ENCODE measurements at regions not wholly inside any gene's neighbourhood (a gene's known extent, or its start where the extent isn't known, plus 50 kb on each side); places are given as distances from the start of the nearest gene placed in this dataset.

DNA sequence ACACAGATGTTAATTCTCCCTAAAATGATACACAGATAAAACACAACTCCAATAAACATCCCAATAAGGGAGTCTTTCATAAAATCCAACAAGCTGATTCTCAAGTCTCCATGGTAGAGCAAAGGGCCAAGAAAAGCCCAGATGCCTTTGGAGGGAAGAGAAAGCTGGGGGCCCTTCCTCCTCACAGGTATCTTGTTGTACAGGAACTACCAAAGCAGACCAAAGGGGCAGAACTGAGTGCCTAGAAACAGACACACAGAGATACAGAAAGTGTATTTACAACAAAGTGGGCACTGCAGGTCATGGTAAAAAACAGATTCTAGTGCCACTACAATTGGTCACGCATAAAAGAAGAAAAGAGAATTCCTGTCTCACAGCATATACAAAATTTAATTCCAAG is 87.2 kb upstream of the NSMCE3 start:
- no peak for DNase-seq

DNA sequence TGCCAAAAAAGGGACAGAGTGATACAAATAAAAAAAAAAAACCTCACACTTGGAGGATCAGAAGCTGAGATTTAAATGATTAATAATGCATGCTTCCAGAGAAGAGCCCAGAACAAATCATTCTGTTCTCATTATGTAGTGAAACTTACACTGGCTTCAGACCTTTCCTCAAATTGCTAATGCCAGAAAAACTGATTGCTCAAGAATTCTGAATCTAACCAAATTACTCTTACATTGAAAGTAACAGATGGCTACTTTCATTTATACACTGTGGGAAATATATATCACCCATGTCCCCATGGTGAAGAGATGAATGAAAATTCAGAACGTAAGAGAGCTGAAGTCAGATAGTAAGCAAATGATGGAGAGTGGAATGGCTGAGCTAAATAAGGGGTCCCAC is 85.9 kb upstream of the NSMCE3 start:
- DNase-seq, result no peak

DNA sequence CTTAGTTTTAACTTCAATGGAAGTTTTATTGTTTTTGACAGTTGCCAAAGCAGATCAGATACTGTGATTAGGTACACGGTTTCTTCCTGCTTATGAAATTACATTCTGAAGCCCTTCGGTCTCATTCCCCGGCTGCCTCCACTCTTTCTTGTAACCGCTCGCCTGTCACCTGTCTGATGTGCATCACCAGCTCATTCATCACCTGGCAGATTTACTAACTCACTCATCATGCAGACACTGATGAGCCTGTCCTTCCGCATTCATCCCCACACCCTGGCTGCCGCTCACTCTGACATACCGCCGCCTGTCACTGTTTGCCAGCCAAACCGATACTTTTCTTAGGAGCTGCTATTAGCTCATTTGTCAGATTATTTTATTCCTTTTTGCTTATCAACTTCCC is 82.8 kb upstream of the NSMCE3 start:
- DNase-seq, result no peak

DNA sequence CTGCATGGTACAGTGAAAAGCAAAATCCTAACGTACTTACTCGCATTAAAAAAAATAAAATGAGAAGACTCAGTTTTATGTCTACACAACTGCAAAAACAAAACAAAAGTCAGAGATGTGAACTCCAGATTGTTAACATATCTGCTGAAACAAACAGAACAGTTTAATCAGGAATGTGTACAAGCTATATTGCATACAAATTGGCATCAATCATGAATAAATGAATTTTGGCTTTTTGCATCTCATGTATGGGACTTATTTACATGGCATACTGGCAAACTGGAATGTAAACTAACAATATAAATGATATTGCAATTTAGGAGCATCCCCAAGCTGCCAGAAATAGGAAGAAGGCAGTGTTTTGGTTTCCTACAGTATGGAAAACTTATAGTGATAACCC is 79.6 kb upstream of the NSMCE3 start:
- no peak for DNase-seq

DNA sequence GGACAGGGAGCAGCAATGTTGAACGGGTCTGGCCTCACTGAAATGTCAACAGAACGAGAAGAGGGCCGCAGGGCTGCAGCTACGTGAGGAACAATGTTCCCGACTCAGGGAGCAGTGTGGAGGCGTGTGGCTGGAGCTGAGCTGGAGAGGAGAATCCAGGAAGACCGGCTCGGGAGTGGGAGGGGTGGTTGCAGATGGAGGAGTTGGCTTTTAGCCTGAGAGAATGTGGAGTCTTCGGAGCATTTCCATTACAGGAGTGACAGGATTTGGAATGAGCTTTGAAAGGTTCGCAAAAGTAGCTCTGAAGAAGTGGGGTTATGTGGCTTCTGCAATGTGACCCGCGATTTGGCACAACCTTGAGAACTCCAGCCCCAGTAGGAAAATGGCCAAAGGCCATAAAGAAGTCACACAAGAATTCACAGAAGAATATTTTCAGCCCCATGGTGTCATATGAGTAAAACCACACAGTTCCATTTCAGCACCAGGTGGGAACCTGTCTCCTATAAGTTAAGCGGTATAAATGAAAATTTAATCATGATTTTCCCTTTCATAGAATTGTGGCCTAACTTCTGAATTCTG is 78.8 kb upstream of the NSMCE3 start:
- no peak for DNase-seq

DNA sequence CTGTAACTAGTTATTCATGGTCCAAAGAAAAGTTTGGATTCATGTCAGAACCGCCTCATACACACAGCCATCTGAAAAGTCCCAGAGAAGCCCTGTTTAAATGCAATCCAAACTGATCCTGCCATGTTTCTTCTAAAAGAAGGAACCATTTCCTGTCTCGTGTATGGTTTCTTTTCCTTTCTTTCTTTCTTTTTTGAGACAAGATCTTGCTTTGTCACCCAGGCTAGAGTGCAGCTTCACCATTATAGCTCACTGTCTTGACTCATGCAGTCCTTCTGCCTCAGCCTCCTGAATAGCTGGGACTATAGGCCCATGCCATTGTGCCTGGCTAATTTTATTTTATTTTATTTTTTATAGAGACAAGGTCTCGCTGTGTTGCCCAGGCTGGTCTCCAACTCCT is 77.4 kb upstream of the NSMCE3 start:
- DNase-seq, result no peak

DNA sequence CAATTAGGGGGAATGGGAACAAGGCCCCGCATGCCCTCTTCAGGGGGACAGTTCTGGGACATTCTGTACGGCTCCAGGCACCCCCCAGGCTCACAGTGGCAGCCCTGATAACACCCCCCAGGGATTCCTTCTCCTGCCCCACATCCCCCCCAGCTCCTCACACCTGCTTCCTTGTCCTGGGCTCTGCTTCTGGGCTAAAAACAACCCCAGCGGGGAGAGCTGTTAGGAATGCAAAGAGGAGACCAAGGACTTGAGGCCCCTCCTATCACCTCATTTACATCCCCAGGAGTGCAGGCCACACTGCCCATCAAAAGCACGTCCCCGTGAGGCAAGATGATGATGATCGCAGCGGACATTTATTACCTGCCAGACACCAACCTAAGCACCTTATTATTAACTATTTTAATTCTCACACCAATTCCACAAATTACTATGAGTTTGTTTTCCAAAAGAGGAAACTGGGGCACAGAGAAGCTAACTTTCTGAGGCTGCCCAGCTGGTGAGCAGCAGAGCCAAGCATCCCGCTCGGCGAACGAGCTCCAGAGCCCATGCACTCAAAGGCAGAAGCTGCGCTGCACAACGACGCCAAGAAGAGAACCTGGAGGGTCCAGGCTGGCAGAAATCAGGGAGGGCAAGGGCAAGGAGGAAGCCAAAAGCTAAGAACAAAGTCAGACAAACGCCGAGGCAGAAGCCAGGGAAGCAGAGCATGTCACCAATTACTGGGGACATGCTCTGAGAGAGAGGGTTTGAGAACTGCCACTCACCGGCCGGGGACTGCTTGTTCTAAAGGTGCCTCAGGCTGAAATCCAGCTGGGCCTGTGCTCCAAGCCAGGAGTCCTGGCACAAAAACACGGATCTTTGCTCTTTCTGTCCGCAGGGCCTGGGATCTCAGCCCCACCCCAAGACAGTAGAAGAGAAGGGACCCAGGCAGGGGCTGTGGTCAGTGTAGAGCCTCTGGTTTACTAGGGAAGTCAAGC is 76.2 kb upstream of the NSMCE3 start:
- no peak for DNase-seq

DNA sequence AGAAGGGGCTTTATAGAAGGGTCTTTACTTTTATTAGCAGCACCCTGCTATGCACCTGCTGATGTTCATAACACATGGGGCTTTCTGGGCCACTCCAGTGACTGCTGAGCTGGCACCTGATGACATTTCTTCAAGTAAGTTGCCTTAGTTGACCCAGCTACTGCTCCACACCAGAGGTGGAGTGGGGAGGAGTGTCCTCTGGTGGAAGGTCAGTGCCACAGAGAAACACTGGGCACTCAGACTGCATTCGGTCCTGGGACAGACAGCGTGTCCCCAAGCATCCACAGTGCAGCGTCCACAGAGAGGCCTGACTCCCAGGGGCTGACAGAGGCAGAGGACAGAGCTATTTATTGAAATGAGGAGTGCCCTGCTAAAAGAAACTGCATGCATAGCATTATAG is 74.9 kb upstream of the NSMCE3 start:
- no peak for DNase-seq

DNA sequence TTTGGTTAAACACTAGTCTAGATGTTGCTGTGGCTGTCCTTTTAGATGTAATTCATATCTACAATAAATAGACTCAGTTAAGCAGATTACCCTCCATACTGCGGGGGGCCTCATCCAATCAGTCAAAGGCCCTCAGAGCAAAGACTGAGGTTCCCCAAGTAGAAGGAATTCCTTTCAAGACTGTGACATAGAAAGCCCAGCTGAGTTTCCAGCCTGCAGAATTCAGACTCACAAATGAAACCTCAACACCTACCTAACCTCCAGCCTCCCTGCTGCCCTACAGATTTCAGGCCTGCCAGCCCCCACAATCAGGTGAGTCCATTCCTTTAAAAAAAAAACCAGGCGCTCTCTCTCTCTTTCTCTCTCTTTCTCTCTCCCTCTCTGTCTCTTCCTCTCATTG is 73.6 kb upstream of the NSMCE3 start:
- DNase-seq, result no peak

DNA sequence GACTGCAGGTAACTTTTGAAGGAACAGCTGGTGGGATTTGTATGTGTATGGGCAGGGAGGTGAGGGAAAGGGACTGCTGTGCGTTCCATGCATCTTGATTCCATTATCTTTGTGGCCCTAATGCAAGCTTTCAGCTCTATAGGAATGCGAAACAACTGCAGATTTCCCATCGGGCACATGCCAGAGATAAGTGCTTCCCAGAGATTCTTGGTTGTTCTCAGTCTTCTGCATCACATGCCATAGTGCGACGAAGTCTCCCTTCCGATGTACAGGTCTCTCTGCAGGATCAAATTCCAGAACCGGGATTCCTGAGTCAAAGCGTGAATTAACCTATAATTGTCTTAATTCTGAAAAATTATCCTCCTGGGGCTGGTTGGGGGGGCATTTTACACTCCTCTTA is 72.6 kb upstream of the NSMCE3 start:
- no peak for DNase-seq

DNA sequence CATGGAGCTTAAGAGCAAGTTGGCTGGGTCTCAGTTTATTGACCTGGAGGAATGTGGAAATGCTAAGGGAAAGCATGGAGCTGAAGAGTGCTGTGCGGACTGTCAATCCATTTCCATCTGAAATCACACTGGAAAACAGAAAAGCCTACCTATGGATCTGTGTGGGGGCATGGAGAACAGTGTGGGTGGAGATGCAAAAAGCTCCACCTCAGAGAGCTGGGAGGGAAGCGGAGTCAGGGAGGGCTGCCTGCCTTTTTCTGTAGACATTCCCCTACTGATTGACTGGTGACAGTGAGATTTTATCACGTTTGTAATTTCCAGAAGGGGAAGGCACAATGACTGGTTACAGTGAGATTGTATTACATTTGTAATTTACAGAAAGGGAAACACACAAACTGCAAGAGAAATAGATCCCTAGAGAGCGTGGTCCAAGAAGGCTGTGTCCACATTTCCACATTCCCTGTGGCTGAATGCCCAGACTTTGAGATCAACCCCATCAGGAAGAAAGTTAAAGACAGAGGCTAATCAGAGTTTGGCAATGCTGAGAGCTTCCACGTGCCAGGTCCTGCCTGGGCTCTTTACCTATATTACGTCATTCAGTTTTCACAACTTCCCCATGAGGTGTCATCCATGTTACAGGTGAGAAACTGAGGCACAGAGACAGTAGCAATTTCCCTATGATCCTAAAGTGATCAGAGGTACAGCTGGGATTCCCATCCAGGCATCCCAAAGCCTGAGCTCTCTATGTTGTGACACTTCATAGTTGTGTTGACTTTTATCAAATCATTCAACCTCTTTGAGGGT is 67.7 kb upstream of the NSMCE3 start:
- no peak for DNase-seq

DNA sequence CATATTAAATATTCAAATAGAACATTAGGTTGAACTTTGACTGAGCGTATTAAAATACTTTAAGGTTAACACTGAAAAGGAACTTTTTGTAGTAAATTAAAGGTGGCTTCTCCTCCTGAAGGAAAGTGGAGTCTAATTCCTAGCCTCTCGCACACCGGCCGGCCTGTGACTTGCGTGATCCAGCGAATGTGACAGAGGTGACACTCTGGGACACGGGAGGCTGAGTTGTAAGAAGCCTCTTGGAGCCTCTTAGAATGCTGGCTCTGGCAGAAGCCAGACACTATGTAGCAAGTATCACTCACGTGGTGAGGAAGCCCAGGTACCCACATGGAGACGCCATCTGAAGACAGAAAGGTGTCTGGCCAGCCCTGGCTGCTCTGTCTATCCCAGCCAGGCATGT is 64.9 kb upstream of the NSMCE3 start:
- DNase-seq, result no peak

DNA sequence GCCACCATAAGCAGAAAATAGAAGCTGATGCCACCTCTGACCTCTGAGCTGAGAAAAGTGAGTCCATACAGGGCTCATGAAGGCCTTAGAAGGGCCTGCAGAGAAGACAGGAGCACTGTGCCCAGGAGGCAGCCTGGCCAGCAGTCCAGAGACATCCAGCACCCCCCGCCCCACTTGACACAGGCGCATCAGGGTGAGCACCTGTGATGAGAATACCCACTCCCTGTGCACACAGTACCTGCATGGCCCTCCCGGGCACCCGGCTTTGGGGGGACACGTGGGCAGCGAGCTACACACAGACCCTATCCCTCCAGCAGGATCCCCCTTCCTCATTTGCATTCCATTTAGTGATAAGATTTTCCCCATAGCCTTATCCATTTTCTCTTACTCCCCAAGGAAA is 63.6 kb upstream of the NSMCE3 start:
- DNase-seq, result no peak

DNA sequence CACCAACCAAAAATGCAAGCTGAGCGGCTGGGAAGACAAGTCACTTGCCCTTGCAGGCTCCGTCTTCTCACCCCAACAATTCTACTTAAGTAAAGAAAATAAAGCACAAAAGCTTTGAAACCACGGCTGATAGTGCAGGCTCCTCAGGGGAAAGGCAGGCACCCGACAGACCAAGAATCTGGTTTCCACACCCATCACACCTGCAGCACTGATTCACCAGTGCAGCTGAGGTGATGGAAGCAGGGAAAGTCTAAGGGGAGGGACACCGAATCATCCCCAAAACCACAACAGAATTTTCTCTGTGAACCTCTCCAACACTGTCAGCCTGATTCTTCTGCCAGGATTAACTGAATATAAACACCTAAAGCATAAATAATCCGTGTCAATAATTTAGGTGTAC is 62.0 kb upstream of the NSMCE3 start:
- DNase-seq, result no peak

DNA sequence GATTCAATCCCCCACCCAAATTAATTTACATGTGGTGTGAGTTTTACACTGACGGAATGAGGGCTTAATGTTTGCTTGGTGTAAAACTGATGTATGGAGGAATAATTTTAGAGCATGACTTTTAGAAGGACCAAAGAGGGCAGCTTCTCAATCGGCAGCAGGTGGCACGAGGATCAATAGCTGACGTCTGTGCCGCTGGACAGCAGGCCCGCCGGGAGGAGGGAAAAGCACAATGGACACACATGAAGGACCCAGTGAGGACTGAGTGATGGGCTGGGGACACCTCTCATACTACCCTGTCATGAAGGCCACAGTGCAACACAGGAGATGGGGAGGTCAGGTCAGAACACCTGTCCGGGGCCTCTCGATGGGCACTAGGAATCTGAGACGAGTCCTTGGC is 61.4 kb upstream of the NSMCE3 start:
- DNase-seq, result no peak

DNA sequence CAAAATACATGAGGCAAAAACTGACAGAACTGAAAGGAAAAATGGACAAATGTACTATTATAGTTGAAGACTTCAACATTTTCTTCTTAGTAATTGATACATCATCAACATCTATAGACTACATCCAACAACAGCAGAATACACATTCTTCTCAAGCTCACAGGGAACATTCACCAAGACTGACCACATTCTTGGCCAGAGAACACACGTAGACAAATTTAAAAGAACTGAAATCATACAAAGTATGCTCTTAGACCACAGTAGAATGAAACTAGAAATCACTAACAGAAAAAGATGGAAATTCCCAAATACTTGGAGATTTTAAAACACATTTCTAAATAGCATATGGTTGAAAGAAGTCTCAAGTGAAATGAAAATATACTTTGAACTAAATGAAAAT is 55.1 kb upstream of the NSMCE3 start:
- DNase-seq, result no peak

DNA sequence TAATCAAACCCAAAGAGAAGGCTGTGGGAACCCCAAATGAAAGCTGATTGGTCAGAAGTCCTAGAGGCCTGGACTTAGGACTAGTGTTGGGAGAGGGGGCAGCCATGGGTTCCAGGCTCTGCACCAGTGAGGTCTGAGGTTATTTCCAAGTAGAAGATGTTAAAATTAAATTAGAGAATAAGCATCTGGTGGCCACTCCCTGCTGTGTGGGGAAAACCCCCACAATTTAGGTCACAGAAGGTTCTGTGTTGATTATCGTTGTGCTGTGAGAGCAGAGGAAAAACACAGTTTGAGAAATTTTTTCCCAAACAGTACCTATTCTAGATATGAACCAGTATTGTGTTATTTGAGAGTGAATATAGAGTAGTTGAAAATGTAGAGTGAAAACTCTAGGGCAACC is 53.9 kb upstream of the NSMCE3 start:
- no peak for DNase-seq

DNA sequence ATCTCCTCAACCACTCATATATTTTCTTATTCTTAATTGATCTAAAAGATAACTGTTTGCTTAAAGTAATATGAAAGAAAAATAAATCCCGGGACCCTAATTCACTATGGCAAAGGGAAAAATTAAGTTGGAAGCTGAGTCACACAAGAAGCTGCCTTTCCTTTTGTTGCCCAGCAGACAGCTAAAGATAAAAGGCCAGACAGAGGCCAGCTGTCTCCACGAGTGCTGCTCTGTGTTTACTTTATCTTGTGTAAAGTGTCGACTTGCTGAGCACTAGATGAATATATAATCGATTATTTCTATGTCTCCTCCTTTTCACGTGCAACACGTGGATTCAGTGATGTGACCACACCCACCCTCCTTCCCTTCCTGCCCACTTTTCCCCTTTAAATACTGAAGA is 52.8 kb upstream of the NSMCE3 start:
- DNase-seq, result peak; percentile 20

DNA sequence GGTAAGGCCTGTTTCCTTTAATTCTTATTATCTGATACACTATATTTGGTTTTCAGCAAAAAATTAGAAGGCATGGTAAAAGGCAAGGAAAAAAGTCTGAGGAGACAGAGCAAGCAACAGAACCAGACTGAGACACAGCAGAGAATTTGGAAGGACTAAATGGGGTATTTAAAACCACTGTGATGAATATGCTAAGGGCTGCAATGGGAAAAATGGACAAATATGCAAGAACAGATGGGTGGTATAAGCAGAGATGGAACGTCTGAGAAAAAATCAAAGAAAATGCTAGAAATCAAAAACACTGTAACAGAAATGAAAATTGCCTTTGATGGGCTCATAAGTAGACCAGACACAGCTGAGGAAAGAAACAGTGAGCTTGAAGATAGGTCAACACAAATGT is 50.8 kb upstream of the NSMCE3 start:
- DNase-seq, result no peak

DNA sequence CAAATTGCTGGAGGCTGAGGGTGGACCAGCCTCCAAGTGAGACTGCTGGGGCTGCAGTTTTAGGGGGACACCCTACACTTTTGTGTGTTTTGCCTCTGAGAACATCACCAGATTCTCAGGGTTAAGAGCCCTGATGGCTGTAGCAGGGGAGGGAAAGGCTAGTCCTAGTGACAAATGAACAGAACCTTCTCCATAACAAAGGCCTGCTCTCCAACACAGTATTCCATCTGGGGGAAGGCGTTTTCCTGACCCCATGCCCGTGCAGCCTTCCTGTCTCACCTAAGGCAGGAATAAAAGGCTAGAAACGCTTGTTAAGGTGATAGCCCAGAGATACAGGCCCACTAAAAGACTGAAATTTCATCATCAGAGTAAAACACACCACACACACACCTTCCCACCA is 50.2 kb upstream of the NSMCE3 start:
- DNase-seq, result no peak

All from NCI-H2081 treated with DMSO at 0.1 percent for 48 hours (cell line).